ENCODE measurements at regions not wholly inside any gene's neighbourhood (a gene's known extent, or its start where the extent isn't known, plus 50 kb on each side); places are given as distances from the start of the nearest gene placed in this dataset.

- H3K4me1 ChIP-seq (ENCODE audit: insufficient read depth, low read length), result no peaks in the 10 kb centered on the region
- Mint-ChIP-seq H3K4me1 (no peaks in the 10 kb centered on the region), H3K27me3 (no peaks in the 10 kb centered on the region), H3K36me3 (no peaks in the 10 kb centered on the region), H3K27ac (no peak overlapping the region), H3K4me3 (no peak overlapping the region), H3K9me3 (peaks cover 0 to 3% (median 2%) of the 10 kb centered on the region in 5 donors)
- no peak overlapping the region for H3K4me3 ChIP-seq (ENCODE audit: low read length)
- DNase-seq, result no peak
- ChIA-PET POLR2A (no interaction called here), CTCF (no interaction called here)
- H3K9me3 ChIP-seq (ENCODE audit: low read length), result no peaks in the 10 kb centered on the region
- no peak overlapping the region for H3K27ac ChIP-seq (ENCODE audit: low read depth, low read length)
- no peaks in the 10 kb centered on the region for H3K27me3 ChIP-seq (ENCODE audit: insufficient read depth, low read length, poor library complexity, severe bottlenecking)
- no peaks in the 10 kb centered on the region for H3K36me3 ChIP-seq (ENCODE audit: insufficient read depth, low read length)
These were observed 322.6 kb upstream of the TMTC1 start for GRCh38 chr12:30106204-30106965.

- Histone ChIP-seq H3K27me3 (ENCODE audit: insufficient read depth, low read length, poor library complexity, severe bottlenecking) (no peaks in the 10 kb centered on the region), H3K9me3 (ENCODE audit: low read length) (no peaks in the 10 kb centered on the region), H3K36me3 (ENCODE audit: insufficient read depth, low read length) (no peaks in the 10 kb centered on the region), H3K4me3 (ENCODE audit: low read length) (no peak overlapping the region), H3K4me1 (ENCODE audit: insufficient read depth, low read length) (no peaks in the 10 kb centered on the region), H3K27ac (ENCODE audit: low read depth, low read length) (no peak overlapping the region)
- ChIA-PET CTCF (no interaction called here), POLR2A (no interaction called here)
- Mint-ChIP-seq H3K4me3 (no peak overlapping the region), H3K27ac (no peak overlapping the region), H3K4me1 (no peaks in the 10 kb centered on the region), H3K9me3 (peaks cover 0 to 3% (median 3%) of the 10 kb centered on the region in 5 donors), H3K36me3 (no peaks in the 10 kb centered on the region), H3K27me3 (no peaks in the 10 kb centered on the region)
- no peak for DNase-seq
These were observed 321.8 kb upstream of the TMTC1 start for GRCh38 chr12:30105505-30105904.

- no peak for DNase-seq
- Mint-ChIP-seq H3K27me3 (no peaks in the 10 kb centered on the region), H3K27ac (no peak overlapping the region), H3K4me1 (no peaks in the 10 kb centered on the region), H3K4me3 (no peak overlapping the region), H3K36me3 (no peaks in the 10 kb centered on the region), H3K9me3 (peaks cover 0 to 4% (median 3%) of the 10 kb centered on the region in 5 donors)
- Histone ChIP-seq H3K4me1 (ENCODE audit: insufficient read depth, low read length) (no peaks in the 10 kb centered on the region), H3K36me3 (ENCODE audit: insufficient read depth, low read length) (no peaks in the 10 kb centered on the region), H3K4me3 (ENCODE audit: low read length) (no peak overlapping the region), H3K27ac (ENCODE audit: low read depth, low read length) (no peak overlapping the region), H3K27me3 (ENCODE audit: insufficient read depth, low read length, poor library complexity, severe bottlenecking) (no peaks in the 10 kb centered on the region), H3K9me3 (ENCODE audit: low read length) (no peaks in the 10 kb centered on the region)
- ChIA-PET CTCF (no interaction called here), POLR2A (no interaction called here)
These were observed 321.2 kb upstream of the TMTC1 start for GRCh38 chr12:30104971-30105370.

- no peak overlapping the region for H3K27ac Mint-ChIP-seq
- no peak overlapping the region for H3K4me3 Mint-ChIP-seq
- DNase-seq, result no peak
- Histone ChIP-seq H3K4me1 (ENCODE audit: insufficient read depth, low read length) (no peaks in the 10 kb centered on the region), H3K36me3 (ENCODE audit: insufficient read depth, low read length) (no peaks in the 10 kb centered on the region), H3K4me3 (ENCODE audit: low read length) (no peak overlapping the region), H3K9me3 (ENCODE audit: low read length) (no peaks in the 10 kb centered on the region), H3K27ac (ENCODE audit: low read depth, low read length) (no peak overlapping the region), H3K27me3 (ENCODE audit: insufficient read depth, low read length, poor library complexity, severe bottlenecking) (no peaks in the 10 kb centered on the region)
- peaks cover 0 to 3% (median 0%) of the 10 kb centered on the region in 5 donors for H3K9me3 Mint-ChIP-seq
- no peaks in the 10 kb centered on the region for H3K27me3 Mint-ChIP-seq
- ChIA-PET CTCF (no interaction called here), POLR2A (no interaction called here)
- no peaks in the 10 kb centered on the region for H3K36me3 Mint-ChIP-seq
- H3K4me1 Mint-ChIP-seq, result no peaks in the 10 kb centered on the region
These were observed 317.0 kb upstream of the TMTC1 start for GRCh38 chr12:30100741-30101140.

- Histone ChIP-seq H3K27me3 (ENCODE audit: insufficient read depth, low read length, poor library complexity, severe bottlenecking) (no peaks in the 10 kb centered on the region), H3K4me1 (ENCODE audit: insufficient read depth, low read length) (no peaks in the 10 kb centered on the region), H3K9me3 (ENCODE audit: low read length) (no peaks in the 10 kb centered on the region), H3K36me3 (ENCODE audit: insufficient read depth, low read length) (no peaks in the 10 kb centered on the region), H3K4me3 (ENCODE audit: low read length) (no peak overlapping the region), H3K27ac (ENCODE audit: low read depth, low read length) (no peak overlapping the region)
- H3K4me1 Mint-ChIP-seq, result no peaks in the 10 kb centered on the region
- H3K36me3 Mint-ChIP-seq, result no peaks in the 10 kb centered on the region
- no peak overlapping the region for H3K27ac Mint-ChIP-seq
- ChIA-PET CTCF (no interaction called here), POLR2A (no interaction called here)
- no peak for DNase-seq
- no peak overlapping the region for H3K4me3 Mint-ChIP-seq
- H3K9me3 Mint-ChIP-seq, result peaks cover 0 to 10% (median 2%) of the 10 kb centered on the region in 5 donors
- H3K27me3 Mint-ChIP-seq, result no peaks in the 10 kb centered on the region
These were observed 314.9 kb upstream of the TMTC1 start for GRCh38 chr12:30098677-30099076.

- no peak overlapping the region for H3K4me3 ChIP-seq (ENCODE audit: low read length)
- H3K27ac Mint-ChIP-seq, result no peak overlapping the region
- CTCF ChIA-PET, result no interaction called here
- no peaks in the 10 kb centered on the region for H3K27me3 Mint-ChIP-seq
- no peaks in the 10 kb centered on the region for H3K27me3 ChIP-seq (ENCODE audit: insufficient read depth, low read length, poor library complexity, severe bottlenecking)
- H3K9me3 ChIP-seq (ENCODE audit: low read length), result no peaks in the 10 kb centered on the region
- POLR2A ChIA-PET, result no interaction called here
- no peak for DNase-seq
- H3K9me3 Mint-ChIP-seq, result peaks cover 0 to 10% (median 0%) of the 10 kb centered on the region in 5 donors
- no peaks in the 10 kb centered on the region for H3K36me3 Mint-ChIP-seq
- H3K4me1 Mint-ChIP-seq, result no peaks in the 10 kb centered on the region
- no peaks in the 10 kb centered on the region for H3K36me3 ChIP-seq (ENCODE audit: insufficient read depth, low read length)
- H3K4me3 Mint-ChIP-seq, result no peak overlapping the region
- no peaks in the 10 kb centered on the region for H3K4me1 ChIP-seq (ENCODE audit: insufficient read depth, low read length)
- no peak overlapping the region for H3K27ac ChIP-seq (ENCODE audit: low read depth, low read length)
These were observed 311.8 kb upstream of the TMTC1 start for GRCh38 chr12:30095511-30095910.

GRCh38 chr12:30092983-30093617 is 309.4 kb upstream of the TMTC1 start:
- Mint-ChIP-seq H3K27ac (no peak overlapping the region), H3K36me3 (no peaks in the 10 kb centered on the region), H3K27me3 (no peaks in the 10 kb centered on the region), H3K9me3 (peaks cover 0 to 9% (median 0%) of the 10 kb centered on the region in 5 donors), H3K4me1 (no peaks in the 10 kb centered on the region), H3K4me3 (no peak overlapping the region)
- POLR2A ChIA-PET, result no interaction called here
- CTCF ChIA-PET, result no interaction called here
- no peak for DNase-seq
- Histone ChIP-seq H3K27ac (ENCODE audit: low read depth, low read length) (no peak overlapping the region), H3K4me1 (ENCODE audit: insufficient read depth, low read length) (no peaks in the 10 kb centered on the region), H3K27me3 (ENCODE audit: insufficient read depth, low read length, poor library complexity, severe bottlenecking) (no peaks in the 10 kb centered on the region), H3K36me3 (ENCODE audit: insufficient read depth, low read length) (no peaks in the 10 kb centered on the region), H3K9me3 (ENCODE audit: low read length) (no peaks in the 10 kb centered on the region), H3K4me3 (ENCODE audit: low read length) (no peak overlapping the region)

GRCh38 chr12:30090258-30090657 is 306.5 kb upstream of the TMTC1 start:
- Histone ChIP-seq H3K27me3 (ENCODE audit: insufficient read depth, low read length, poor library complexity, severe bottlenecking) (no peaks in the 10 kb centered on the region), H3K27ac (ENCODE audit: low read depth, low read length) (no peak overlapping the region), H3K4me3 (ENCODE audit: low read length) (no peak overlapping the region), H3K36me3 (ENCODE audit: insufficient read depth, low read length) (no peaks in the 10 kb centered on the region), H3K4me1 (ENCODE audit: insufficient read depth, low read length) (no peaks in the 10 kb centered on the region), H3K9me3 (ENCODE audit: low read length) (no peaks in the 10 kb centered on the region)
- H3K27ac Mint-ChIP-seq, result no peak overlapping the region
- H3K4me3 Mint-ChIP-seq, result no peak overlapping the region
- no peaks in the 10 kb centered on the region for H3K27me3 Mint-ChIP-seq
- H3K9me3 Mint-ChIP-seq, result peaks cover 0 to 9% (median 0%) of the 10 kb centered on the region in 5 donors
- no peak for DNase-seq
- ChIA-PET POLR2A (no interaction called here), CTCF (no interaction called here)
- no peaks in the 10 kb centered on the region for H3K4me1 Mint-ChIP-seq
- no peaks in the 10 kb centered on the region for H3K36me3 Mint-ChIP-seq
